CD14-positive monocyte (primary cell): ENCODE measurements at regions not wholly inside any gene's neighbourhood (a gene's known extent, or its start where the extent isn't known, plus 50 kb on each side); places are given as distances from the start of the nearest gene placed in this dataset.

Experiments
- DNase-seq, 3 donors: peaks; one replicate each; pipeline ENCODE4 v3.0.0-alpha.2; 2011 to 2022
- H2AFZ ChIP-seq: 2 replicates; pipeline ENCODE4 v1.6.0; 2012; ENCODE audit warnings: mild to moderate bottlenecking, low read depth, low read length, inconsistent platforms; ENCODE audit not compliant: insufficient read depth, poor library complexity, severe bottlenecking
- H3K27ac ChIP-seq, 2 donors: 1 replicate in 1 of 2; 2 replicates in 1 of 2; pipeline ENCODE4 v1.5.1; 2012 to 2013; ENCODE audit warnings: low read length in 2 of 2, control low read depth in 1 of 2, inconsistent platforms in 1 of 2, low read depth in 1 of 2, mild to moderate bottlenecking in 1 of 2
- H3K27me3 ChIP-seq, 2 donors: one replicate each; pipeline versions ENCODE4 v1.6.0 to v1.6.1; 2011 to 2013; ENCODE audit warnings: low read length in 2 of 2; ENCODE audit not compliant: control insufficient read depth in 2 of 2, insufficient read depth in 2 of 2
- H3K36me3 ChIP-seq, 2 donors: replicated peaks in 1 of 2; 1 replicate in 1 of 2; 2 replicates in 1 of 2; pipeline versions ENCODE4 v1.5.1 to v1.6.1; 2012 to 2013; ENCODE audit warnings: low read length in 2 of 2, control low read depth in 1 of 2, inconsistent platforms in 1 of 2, mild to moderate bottlenecking in 1 of 2; ENCODE audit not compliant: insufficient read depth in 2 of 2, control insufficient read depth in 1 of 2
- H3K4me1 ChIP-seq, 2 donors: 1 replicate in 1 of 2; 2 replicates in 1 of 2; pipeline versions ENCODE4 v1.5.1 to v1.6.1; 2012 to 2013; ENCODE audit warnings: low read length in 2 of 2, control low read depth in 1 of 2, inconsistent platforms in 1 of 2, mild to moderate bottlenecking in 1 of 2, moderate library complexity in 1 of 2; ENCODE audit not compliant: insufficient read depth in 2 of 2, control insufficient read depth in 1 of 2
- H3K4me2 ChIP-seq: replicated peaks from 2 replicates; pipeline ENCODE3; 2012; ENCODE audit warnings: low read length, moderate library complexity, mild to moderate bottlenecking; ENCODE audit not compliant: poor library complexity, severe bottlenecking; ENCODE audit errors: extremely low read depth
- H3K4me3 ChIP-seq, 3 experiments: fragments of 200-600 bp in 1 of 3; sonication (generic) in 1 of 3; replicated peaks in 1 of 3; 1 replicate in 2 of 3; 2 replicates in 1 of 3; pipeline ENCODE4 v1.5.1; 2011 to 2013; ENCODE audit warnings: low read length in 3 of 3, mild to moderate bottlenecking in 3 of 3, control low read depth in 2 of 3, low read depth in 2 of 3, inconsistent platforms in 1 of 3, moderate library complexity in 1 of 3
- H3K79me2 ChIP-seq: 2 replicates; pipeline ENCODE4 v1.6.0; 2012; ENCODE audit warnings: mild to moderate bottlenecking, control low read depth, inconsistent platforms, low read length, moderate library complexity; ENCODE audit not compliant: insufficient read depth
- H3K9ac ChIP-seq: 2 replicates; pipeline ENCODE4 v1.6.0; 2017; ENCODE audit warnings: low read length, mild to moderate bottlenecking; ENCODE audit not compliant: insufficient read depth, poor library complexity, severe bottlenecking
- H3K9me3 ChIP-seq, 2 donors: replicated peaks in 1 of 2; 1 replicate in 1 of 2; 2 replicates in 1 of 2; pipeline versions ENCODE4 v1.5.1 to v1.6.1; 2012 to 2013; ENCODE audit warnings: low read length in 2 of 2, control low read depth in 1 of 2; ENCODE audit not compliant: control insufficient read depth in 1 of 2, insufficient read depth in 1 of 2
- H4K20me1 ChIP-seq: 2 replicates; pipeline ENCODE4 v1.6.0; 2012; ENCODE audit warnings: mild to moderate bottlenecking, low read length, control low read depth, moderate library complexity; ENCODE audit not compliant: insufficient read depth
- H3K27ac Mint-ChIP-seq, 7 donors: one replicate each; pipeline ENCODE4 v1.8.0; 2020; ENCODE audit warnings: mild to moderate bottlenecking in 7 of 7, mixed read lengths in 7 of 7, moderate library complexity in 6 of 7, inconsistent platforms in 2 of 7
- H3K27me3 Mint-ChIP-seq, 3 donors: one replicate each; pipeline ENCODE4 v1.8.0; 2021 to 2022; ENCODE audit warnings: low read depth in 3 of 3, mild to moderate bottlenecking in 3 of 3, mixed read lengths in 3 of 3, moderate library complexity in 3 of 3, inconsistent platforms in 1 of 3
- H3K36me3 Mint-ChIP-seq, 2 donors: one replicate each; pipeline ENCODE4 v1.8.0; 2020; ENCODE audit warnings: mixed read lengths in 2 of 2, inconsistent platforms in 1 of 2, mild to moderate bottlenecking in 1 of 2
- H3K4me1 Mint-ChIP-seq: one replicate; pipeline ENCODE4 v1.8.0; 2020; ENCODE audit warnings: mild to moderate bottlenecking, mixed read lengths
- H3K4me3 Mint-ChIP-seq, 2 donors: one replicate each; pipeline ENCODE4 v1.8.0; 2020; ENCODE audit warnings: mild to moderate bottlenecking in 2 of 2, mixed read lengths in 2 of 2, moderate library complexity in 1 of 2
- H3K9me3 Mint-ChIP-seq, 7 donors: one replicate each; pipeline ENCODE4 v1.8.0; 2020 to 2022; ENCODE audit warnings: mixed read lengths in 7 of 7, mild to moderate bottlenecking in 6 of 7, moderate library complexity in 6 of 7, inconsistent platforms in 2 of 7
- CTCF ChIP-seq: fragments of 200-600 bp; IDR thresholded peaks from one replicate; pipeline ENCODE4 v1.8.0; 2022; ENCODE audit warnings: antibody characterized with exemption, mild to moderate bottlenecking
- WGBS: methylation state at CpG from one replicate; pipeline ENCODE4 v1.1.5; 2013; ENCODE audit warnings: missing lambda C conversion rate; ENCODE audit not compliant: insufficient coverage; 5-methylcytosine and 5-hydroxymethylcytosine counted together
- intact Hi-C, 2 donors: fragments of 100-400 bp; cut with micrococcal nuclease; formaldehyde crosslinking; loops; one replicate each; pipeline versions ENCODE4 v1.15.0 to v1.15.1; 2023

- H3K36me3 Mint-ChIP-seq = no peaks in the 10 kb centered on the region
- no CpG with 5 or more reads among the region's 2 CpGs for WGBS
- H3K27ac ChIP-seq = no peak overlapping the region
- H3K9me3 ChIP-seq = no peaks in the 10 kb centered on the region
- H2AFZ ChIP-seq = no peak overlapping the region
- no peak overlapping the region for H3K27ac Mint-ChIP-seq
- H3K4me3 Mint-ChIP-seq = no peak overlapping the region
- H3K4me1 Mint-ChIP-seq = no peaks in the 10 kb centered on the region
- H3K4me1 ChIP-seq = no peaks in the 10 kb centered on the region
- TF ChIP-seq CTCF = no peak
- H3K79me2 ChIP-seq = no peaks in the 10 kb centered on the region
- H3K9me3 Mint-ChIP-seq = peaks cover 0 to 8% (median 2%) of the 10 kb centered on the region in 7 donors
- H3K4me2 ChIP-seq = no peak overlapping the region
- no peak overlapping the region for H3K4me3 ChIP-seq
- H3K27me3 Mint-ChIP-seq = peaks cover 0 to 3% (median 0%) of the 10 kb centered on the region in 3 donors
- H3K36me3 ChIP-seq = no peaks in the 10 kb centered on the region
- no peak for DNase-seq
- no peak overlapping the region for H3K9ac ChIP-seq
- H4K20me1 ChIP-seq = no peaks in the 10 kb centered on the region
- no peaks in the 10 kb centered on the region for H3K27me3 ChIP-seq
- intact Hi-C loops = no loop called here
Measured at GRCh38 chr15:97096303-97096835, 765.9 kb downstream of the NR2F2 start.

GRCh38 chr15:97099040-97099439 is 768.5 kb downstream of the NR2F2 start:
- H3K36me3 Mint-ChIP-seq = no peaks in the 10 kb centered on the region
- H3K27me3 Mint-ChIP-seq = no peaks in the 10 kb centered on the region
- Histone ChIP-seq H3K79me2 (no peaks in the 10 kb centered on the region), H3K4me3 (no peak overlapping the region), H3K36me3 (no peaks in the 10 kb centered on the region), H3K4me1 (no peaks in the 10 kb centered on the region), H4K20me1 (no peaks in the 10 kb centered on the region), H3K27me3 (no peaks in the 10 kb centered on the region), H3K4me2 (no peak overlapping the region), H3K27ac (no peak overlapping the region), H2AFZ (no peak overlapping the region), H3K9me3 (peaks cover 0 to 4% of the 10 kb centered on the region in 2 donors), H3K9ac (no peak overlapping the region)
- intact Hi-C loops = no loop called here
- no CpG with 5 or more reads among the region's 1 CpG for WGBS
- peaks cover 0 to 7% (median 2%) of the 10 kb centered on the region in 7 donors for H3K9me3 Mint-ChIP-seq
- H3K4me3 Mint-ChIP-seq = no peak overlapping the region
- no peak overlapping the region for H3K27ac Mint-ChIP-seq
- no peak for DNase-seq
- H3K4me1 Mint-ChIP-seq = no peaks in the 10 kb centered on the region
- TF ChIP-seq CTCF = no peak
